ENCODE measurements at regions not wholly inside any gene's neighbourhood (a gene's known extent, or its start where the extent isn't known, plus 50 kb on each side); places are given as distances from the start of the nearest gene placed in this dataset.

GRCh38 chr3:144079634-144080033, 108.0 kb downstream of the DIPK2A start:
- no peak for DNase-seq

GRCh38 chr3:144084929-144085328, 113.3 kb downstream of the DIPK2A start:
- DNase-seq, result no peak

GRCh38 chr3:144085964-144086363, 114.3 kb downstream of the DIPK2A start:
- no peak for DNase-seq

- DNase-seq, result no peak
Observed at GRCh38 chr3:144096016-144096415, 124.4 kb downstream of the DIPK2A start.

GRCh38 chr3:144097163-144097562, 125.5 kb downstream of the DIPK2A start:
- DNase-seq, result no peak

GRCh38 chr3:144098691-144099090, 127.1 kb downstream of the DIPK2A start:
- DNase-seq, result no peak

- no peak for DNase-seq
Observed at GRCh38 chr3:144102421-144102820, 130.8 kb downstream of the DIPK2A start.

- peak; percentile 69 for DNase-seq
Observed at GRCh38 chr3:144104186-144104585, 132.6 kb downstream of the DIPK2A start.

GRCh38 chr3:144104679-144105078, 133.1 kb downstream of the DIPK2A start:
- no peak for DNase-seq

- DNase-seq, result no peak
Observed at GRCh38 chr3:144105542-144105941, 133.9 kb downstream of the DIPK2A start.

GRCh38 chr3:144106970-144107369, 135.3 kb downstream of the DIPK2A start:
- no peak for DNase-seq

- DNase-seq, result no peak
Observed at GRCh38 chr3:144107923-144108322, 136.3 kb downstream of the DIPK2A start.

GRCh38 chr3:144109944-144110343, 138.3 kb downstream of the DIPK2A start:
- no peak for DNase-seq

- DNase-seq, result no peak
Observed at GRCh38 chr3:144112036-144112435, 140.4 kb downstream of the DIPK2A start.

- no peak for DNase-seq
Observed at GRCh38 chr3:144112437-144112836, 140.8 kb downstream of the DIPK2A start.

GRCh38 chr3:144114767-144115166, 143.1 kb downstream of the DIPK2A start:
- DNase-seq, result no peak

- no peak for DNase-seq
Observed at GRCh38 chr3:144119633-144120032, 148.0 kb downstream of the DIPK2A start.

GRCh38 chr3:144121661-144122060, 150.0 kb downstream of the DIPK2A start:
- no peak for DNase-seq

GRCh38 chr3:144127014-144127413, 155.4 kb downstream of the DIPK2A start:
- no peak for DNase-seq

GRCh38 chr3:144127700-144128099, 156.1 kb downstream of the DIPK2A start:
- DNase-seq, result no peak

- no peak for DNase-seq
Observed at GRCh38 chr3:144128108-144128892, 156.7 kb downstream of the DIPK2A start.

- no peak for DNase-seq
Observed at GRCh38 chr3:144129536-144130214, 158.1 kb downstream of the DIPK2A start.

GRCh38 chr3:144141074-144141473, 169.5 kb downstream of the DIPK2A start:
- DNase-seq, result no peak

- no peak for DNase-seq
Observed at GRCh38 chr3:144141496-144141895, 169.9 kb downstream of the DIPK2A start.
